GM18867 (cell line): ENCODE measurements at regions not wholly inside any gene's neighbourhood (a gene's known extent, or its start where the extent isn't known, plus 50 kb on each side); places are given as distances from the start of the nearest gene placed in this dataset.
"Not testable (repeated sequence)": the region's sequence is repeated elsewhere in the genome, so short reads cannot be mapped to it uniquely, and the experiment has no call there.

ENCODE experiments used
- ATAC-seq: cut with Tn5 transposase; IDR thresholded peaks from one replicate; pipeline ENCODE4 v1.9.1; 2021; ENCODE audit warnings: mild to moderate bottlenecking, moderate library complexity; ENCODE audit not compliant: unreplicated experiment

- no peak for ATAC-seq
Observed at GRCh38 chr5:122599000-122599399, 175.9 kb upstream of the SNX2 start.

- no peak for ATAC-seq
Observed at GRCh38 chr5:122600924-122601323, 174.0 kb upstream of the SNX2 start.

- no peak for ATAC-seq
Observed at GRCh38 chr5:122602700-122603099, 172.2 kb upstream of the SNX2 start.

- ATAC-seq: no peak
Observed at GRCh38 chr5:122605236-122605635, 169.6 kb upstream of the SNX2 start.

- ATAC-seq: no peak
Observed at GRCh38 chr5:122607818-122608217, 167.1 kb upstream of the SNX2 start.

GRCh38 chr5:122608222-122608621 is 166.7 kb upstream of the SNX2 start:
- ATAC-seq: no peak

GRCh38 chr5:122611406-122611805 is 163.5 kb upstream of the SNX2 start:
- no peak for ATAC-seq

GRCh38 chr5:122612901-122613300 is 162.0 kb upstream of the SNX2 start:
- ATAC-seq: no peak

GRCh38 chr5:122615146-122615545 is 159.7 kb upstream of the SNX2 start:
- ATAC-seq: no peak

- ATAC-seq: no peak
Observed at GRCh38 chr5:122615832-122616231, 159.0 kb upstream of the SNX2 start.

GRCh38 chr5:122618046-122618445 is 156.8 kb upstream of the SNX2 start:
- ATAC-seq: not testable (repeated sequence)

GRCh38 chr5:122620768-122621167 is 154.1 kb upstream of the SNX2 start:
- ATAC-seq: not testable (repeated sequence)

- ATAC-seq: not testable (repeated sequence)
Observed at GRCh38 chr5:122628714-122629113, 146.2 kb upstream of the SNX2 start.

GRCh38 chr5:122629121-122629677 is 145.7 kb upstream of the SNX2 start:
- ATAC-seq: no peak

GRCh38 chr5:122638581-122638980 is 136.3 kb upstream of the SNX2 start:
- ATAC-seq: no peak

GRCh38 chr5:122639033-122639432 is 135.8 kb upstream of the SNX2 start:
- ATAC-seq: no peak

- ATAC-seq: no peak
Observed at GRCh38 chr5:122639864-122640263, 135.0 kb upstream of the SNX2 start.

GRCh38 chr5:122649080-122649479 is 125.8 kb upstream of the SNX2 start:
- no peak for ATAC-seq

- ATAC-seq: no peak
Observed at GRCh38 chr5:122653087-122654017, 121.5 kb upstream of the SNX2 start.

- ATAC-seq: no peak
Observed at GRCh38 chr5:122656160-122656559, 118.7 kb upstream of the SNX2 start.

GRCh38 chr5:122656577-122656976 is 118.3 kb upstream of the SNX2 start:
- ATAC-seq: no peak

GRCh38 chr5:122661496-122662180 is 113.2 kb upstream of the SNX2 start:
- ATAC-seq: no peak
